ENCODE measurements at regions not wholly inside any gene's neighbourhood (a gene's known extent, or its start where the extent isn't known, plus 50 kb on each side); places are given as distances from the start of the nearest gene placed in this dataset.

- TF ChIP-seq POLR2A (IDR thresholded peaks at IDR 0.05) (no peak), CTCF (IDR thresholded peaks at IDR 0.05) (no peak)
Observed at GRCh38 chr13:105266615-105267014, 1268.8 kb downstream of the EFNB2 start.
